ENCODE measurements at regions not wholly inside any gene's neighbourhood (a gene's known extent, or its start where the extent isn't known, plus 50 kb on each side); places are given as distances from the start of the nearest gene placed in this dataset.

GRCh38 chrX:65595460-65595876, 60.9 kb upstream of the LAS1L start:
- Mint-ChIP-seq H3K27ac (no peak overlapping the region), H3K36me3 (no peaks in the 10 kb centered on the region), H3K4me1 (peaks cover 5% of the 10 kb centered on the region), H3K9me3 (peaks cover 6% of the 10 kb centered on the region), H3K27me3 (ENCODE audit: low read depth) (no peaks in the 10 kb centered on the region), H3K4me3 (no peak overlapping the region)
- DNase-seq (ENCODE audit: low spot score in 2 of 2, unreplicated experiment in 2 of 2), result peak; percentile 53 to 81
- TF ChIP-seq CTCF (IDR thresholded peaks at IDR 0.05; ENCODE audit: unreplicated experiment), result peak; percentile 92

- H3K9me3 Mint-ChIP-seq, result no peaks in the 10 kb centered on the region
- H3K36me3 Mint-ChIP-seq, result no peaks in the 10 kb centered on the region
Observed at GRCh38 chrX:65591206-65591605, 56.6 kb upstream of the LAS1L start.

GRCh38 chrX:65589304-65589703, 54.7 kb upstream of the LAS1L start:
- Mint-ChIP-seq H3K27ac (peak overlapping the region; percentile 39), H3K36me3 (no peaks in the 10 kb centered on the region), H3K27me3 (ENCODE audit: low read depth) (no peaks in the 10 kb centered on the region), H3K4me3 (no peak overlapping the region), H3K4me1 (peaks cover 6% of the 10 kb centered on the region), H3K9me3 (no peaks in the 10 kb centered on the region)
- DNase-seq (ENCODE audit: low spot score in 2 of 2, unreplicated experiment in 2 of 2), result no peak
- no peak for TF ChIP-seq CTCF (IDR thresholded peaks at IDR 0.05; ENCODE audit: unreplicated experiment)

More at GRCh38 chrX:65591206-65591605, 56.6 kb upstream of the LAS1L start:
- H3K27me3 Mint-ChIP-seq (ENCODE audit: low read depth), result no peaks in the 10 kb centered on the region
- no peak overlapping the region for H3K4me3 Mint-ChIP-seq
- no peak overlapping the region for H3K27ac Mint-ChIP-seq
- no peak for DNase-seq (ENCODE audit: low spot score in 2 of 2, unreplicated experiment in 2 of 2)
- peaks cover 11% of the 10 kb centered on the region for H3K4me1 Mint-ChIP-seq
- TF ChIP-seq CTCF (IDR thresholded peaks at IDR 0.05; ENCODE audit: unreplicated experiment), result no peak

GRCh38 chrX:65588795-65589194, 54.2 kb upstream of the LAS1L start:
- no peak for DNase-seq (ENCODE audit: low spot score in 2 of 2, unreplicated experiment in 2 of 2)
- TF ChIP-seq CTCF (IDR thresholded peaks at IDR 0.05; ENCODE audit: unreplicated experiment), result no peak
- Mint-ChIP-seq H3K27ac (no peak overlapping the region), H3K4me3 (no peak overlapping the region), H3K36me3 (no peaks in the 10 kb centered on the region), H3K27me3 (ENCODE audit: low read depth) (no peaks in the 10 kb centered on the region), H3K9me3 (no peaks in the 10 kb centered on the region), H3K4me1 (peaks cover 6% of the 10 kb centered on the region)

- no peaks in the 10 kb centered on the region for H3K9me3 Mint-ChIP-seq
- no peaks in the 10 kb centered on the region for H3K36me3 Mint-ChIP-seq
- H3K4me1 Mint-ChIP-seq, result peaks cover 8% of the 10 kb centered on the region
- DNase-seq (ENCODE audit: low spot score in 2 of 2, unreplicated experiment in 2 of 2), result peak in 1 of 2 experiments; percentile 54
- TF ChIP-seq CTCF (IDR thresholded peaks at IDR 0.05; ENCODE audit: unreplicated experiment), result no peak
- H3K27ac Mint-ChIP-seq, result peak overlapping the region; percentile 30
- no peak overlapping the region for H3K4me3 Mint-ChIP-seq
- H3K27me3 Mint-ChIP-seq (ENCODE audit: low read depth), result no peaks in the 10 kb centered on the region
Observed at GRCh38 chrX:65587616-65588526, 53.3 kb upstream of the LAS1L start.

Data from mesothelial cell of epicardium (in vitro differentiated cells).